ENCODE measurements at regions not wholly inside any gene's neighbourhood (a gene's known extent, or its start where the extent isn't known, plus 50 kb on each side); places are given as distances from the start of the nearest gene placed in this dataset.
"Not testable (repeated sequence)": the region's sequence is repeated elsewhere in the genome, so short reads cannot be mapped to it uniquely, and the experiment has no call there.

- ATAC-seq (ENCODE audit: low read depth), result no peak
- Histone ChIP-seq H3K4me3 (ENCODE audit: severe bottlenecking) (no peak overlapping the region), H3K9me3 (ENCODE audit: severe bottlenecking) (no peaks in the 10 kb centered on the region), H3K36me3 (ENCODE audit: low read depth) (no peaks in the 10 kb centered on the region), H3K27ac (ENCODE audit: poor library complexity, severe bottlenecking) (no peak overlapping the region), H3K27me3 (ENCODE audit: insufficient read depth, poor library complexity, severe bottlenecking) (no peaks in the 10 kb centered on the region), H3K4me1 (ENCODE audit: insufficient read depth, poor library complexity, severe bottlenecking) (no peaks in the 10 kb centered on the region)
- TF ChIP-seq, protein P1, sequence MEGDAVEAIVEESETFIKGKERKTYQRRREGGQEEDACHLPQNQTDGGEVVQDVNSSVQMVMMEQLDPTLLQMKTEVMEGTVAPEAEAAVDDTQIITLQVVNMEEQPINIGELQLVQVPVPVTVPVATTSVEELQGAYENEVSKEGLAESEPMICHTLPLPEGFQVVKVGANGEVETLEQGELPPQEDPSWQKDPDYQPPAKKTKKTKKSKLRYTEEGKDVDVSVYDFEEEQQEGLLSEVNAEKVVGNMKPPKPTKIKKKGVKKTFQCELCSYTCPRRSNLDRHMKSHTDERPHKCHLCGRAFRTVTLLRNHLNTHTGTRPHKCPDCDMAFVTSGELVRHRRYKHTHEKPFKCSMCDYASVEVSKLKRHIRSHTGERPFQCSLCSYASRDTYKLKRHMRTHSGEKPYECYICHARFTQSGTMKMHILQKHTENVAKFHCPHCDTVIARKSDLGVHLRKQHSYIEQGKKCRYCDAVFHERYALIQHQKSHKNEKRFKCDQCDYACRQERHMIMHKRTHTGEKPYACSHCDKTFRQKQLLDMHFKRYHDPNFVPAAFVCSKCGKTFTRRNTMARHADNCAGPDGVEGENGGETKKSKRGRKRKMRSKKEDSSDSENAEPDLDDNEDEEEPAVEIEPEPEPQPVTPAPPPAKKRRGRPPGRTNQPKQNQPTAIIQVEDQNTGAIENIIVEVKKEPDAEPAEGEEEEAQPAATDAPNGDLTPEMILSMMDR (IDR thresholded peaks at IDR 0.05; ENCODE audit: poor library complexity, severe bottlenecking), result no peak
- no peak for DNase-seq (ENCODE audit: low spot score)
Observed at GRCh38 chr15:70587896-70588567, 175.3 kb downstream of the UACA start.

DNA sequence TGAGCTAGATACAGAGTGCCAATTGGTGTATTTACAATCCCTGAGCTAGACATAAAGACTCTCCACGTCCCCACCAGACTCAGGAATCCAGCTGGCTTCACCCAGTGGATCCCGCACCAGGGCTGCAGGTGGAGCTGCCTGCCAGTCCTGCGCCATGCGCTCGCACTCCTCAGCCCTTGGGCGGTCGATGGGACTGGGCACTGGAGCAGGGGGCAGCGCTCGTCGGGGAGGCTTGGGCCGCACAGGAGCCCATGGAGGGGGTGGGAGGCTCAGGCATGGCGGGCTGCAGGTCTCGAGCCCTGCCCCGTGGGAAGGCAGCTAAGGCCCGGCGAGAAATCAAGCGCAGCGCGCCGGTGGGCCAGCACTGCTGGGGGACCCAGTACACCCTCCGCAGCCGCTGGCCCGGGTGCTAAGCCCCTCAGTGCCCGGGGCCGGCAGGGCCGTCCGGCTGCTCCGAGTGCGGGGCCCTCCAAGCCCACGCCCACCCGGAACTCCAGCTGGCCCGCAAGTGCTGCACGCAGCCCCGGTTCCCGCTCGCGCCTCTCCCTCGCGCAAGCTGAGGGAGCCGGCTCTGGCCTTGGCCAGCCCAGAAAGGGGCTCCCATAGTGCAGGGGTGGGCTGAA lies 176.2 kb downstream of the UACA start:
- not testable (repeated sequence) for H3K27me3 ChIP-seq (ENCODE audit: insufficient read depth, poor library complexity, severe bottlenecking); H3K4me1 ChIP-seq (ENCODE audit: insufficient read depth, poor library complexity, severe bottlenecking); H3K36me3 ChIP-seq (ENCODE audit: low read depth); DNase-seq (ENCODE audit: low spot score); H3K9me3 ChIP-seq (ENCODE audit: severe bottlenecking); H3K4me3 ChIP-seq (ENCODE audit: severe bottlenecking); H3K27ac ChIP-seq (ENCODE audit: poor library complexity, severe bottlenecking); ATAC-seq (ENCODE audit: low read depth)

DNA sequence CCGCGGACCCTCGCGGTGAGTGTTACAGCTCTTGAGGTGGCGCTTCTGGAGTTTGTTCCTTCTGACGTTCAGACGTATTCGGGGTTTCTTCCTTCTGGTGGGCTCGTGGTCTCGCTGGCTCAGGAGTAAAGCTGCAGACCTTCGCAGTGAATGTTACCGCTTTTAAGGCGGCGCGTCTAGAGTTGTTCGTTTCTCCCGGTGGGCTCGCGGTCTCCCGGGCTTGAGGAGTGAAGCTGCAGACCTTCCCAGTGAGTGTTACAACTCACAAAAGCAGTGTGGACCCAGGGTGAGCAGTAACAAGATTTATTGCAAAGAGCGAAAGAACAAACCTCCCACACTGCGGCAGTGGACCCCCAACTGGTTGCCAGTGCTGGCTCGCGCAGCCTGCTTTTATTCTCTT lies 177.1 kb downstream of the UACA start:
- Histone ChIP-seq H3K27me3 (ENCODE audit: insufficient read depth, poor library complexity, severe bottlenecking) (no peaks in the 10 kb centered on the region), H3K4me1 (ENCODE audit: insufficient read depth, poor library complexity, severe bottlenecking) (no peaks in the 10 kb centered on the region), H3K4me3 (ENCODE audit: severe bottlenecking) (no peak overlapping the region), H3K27ac (ENCODE audit: poor library complexity, severe bottlenecking) (no peak overlapping the region), H3K9me3 (ENCODE audit: severe bottlenecking) (no peaks in the 10 kb centered on the region), H3K36me3 (ENCODE audit: low read depth) (no peaks in the 10 kb centered on the region)
- TF ChIP-seq, protein P1 (IDR thresholded peaks at IDR 0.05; ENCODE audit: poor library complexity, severe bottlenecking), result no peak
- no peak for DNase-seq (ENCODE audit: low spot score)
- ATAC-seq (ENCODE audit: low read depth), result no peak

- ATAC-seq (ENCODE audit: low read depth) (no peak), DNase-seq (ENCODE audit: low spot score) (no peak)
- Histone ChIP-seq H3K36me3 (ENCODE audit: low read depth) (no peaks in the 10 kb centered on the region), H3K4me3 (ENCODE audit: severe bottlenecking) (no peak overlapping the region), H3K27me3 (ENCODE audit: insufficient read depth, poor library complexity, severe bottlenecking) (no peaks in the 10 kb centered on the region), H3K27ac (ENCODE audit: poor library complexity, severe bottlenecking) (no peak overlapping the region), H3K4me1 (ENCODE audit: insufficient read depth, poor library complexity, severe bottlenecking) (no peaks in the 10 kb centered on the region), H3K9me3 (ENCODE audit: severe bottlenecking) (no peaks in the 10 kb centered on the region)
- TF ChIP-seq, protein P1 (IDR thresholded peaks at IDR 0.05; ENCODE audit: poor library complexity, severe bottlenecking), result no peak
Observed at GRCh38 chr15:70585707-70586034, 177.7 kb downstream of the UACA start.

DNA sequence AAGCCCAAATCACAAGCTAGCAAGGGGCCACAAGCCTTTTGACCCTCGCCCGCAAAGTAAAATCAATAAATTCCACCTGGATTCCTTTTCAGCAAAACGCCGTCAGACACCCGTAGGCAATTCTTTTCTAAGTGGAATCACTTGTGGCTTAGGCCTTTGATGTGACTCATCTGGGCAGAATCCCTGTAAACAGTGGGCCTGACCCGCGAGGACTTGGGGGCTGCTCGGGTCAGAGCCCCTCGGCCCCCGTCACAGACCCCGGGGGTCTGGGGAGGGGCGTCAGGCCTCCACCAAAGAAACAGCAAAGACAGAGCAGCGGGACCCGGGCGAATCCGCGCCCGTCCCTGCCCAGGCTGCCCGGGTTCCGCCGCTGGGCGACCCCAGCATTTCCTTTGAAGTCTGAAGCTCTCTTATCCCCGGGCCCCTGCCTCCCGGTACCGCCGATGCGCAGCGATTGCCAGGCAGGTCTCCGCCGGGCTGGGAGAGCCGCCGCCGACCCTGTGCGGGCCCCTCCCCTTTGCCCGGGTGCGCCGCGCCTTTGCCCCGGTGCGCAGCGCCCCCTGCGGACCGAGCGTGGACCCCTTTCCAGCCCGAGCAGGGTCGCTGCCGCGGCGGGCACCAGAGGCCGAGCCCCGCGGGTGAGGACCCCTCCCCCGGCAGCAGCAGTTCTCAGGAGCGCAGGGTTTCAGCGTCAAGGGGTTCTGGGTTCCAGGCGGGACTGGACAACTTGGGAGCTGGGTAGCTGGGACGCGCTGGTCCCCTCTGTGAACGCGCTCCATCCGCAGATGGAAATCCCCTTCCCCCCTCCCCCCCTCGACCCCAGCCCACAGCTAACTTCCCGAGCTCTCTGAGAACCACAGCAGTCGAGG lies 178.3 kb downstream of the UACA start:
- no peak for DNase-seq (ENCODE audit: low spot score)

More for the DNA sequence above, 178.3 kb downstream of the UACA start:
- peak; percentile 77 for ATAC-seq (ENCODE audit: low read depth)
- H3K9me3 ChIP-seq (ENCODE audit: severe bottlenecking), result no peaks in the 10 kb centered on the region
- H3K4me1 ChIP-seq (ENCODE audit: insufficient read depth, poor library complexity, severe bottlenecking), result no peaks in the 10 kb centered on the region
- H3K27me3 ChIP-seq (ENCODE audit: insufficient read depth, poor library complexity, severe bottlenecking), result no peaks in the 10 kb centered on the region
- TF ChIP-seq, protein P1 (IDR thresholded peaks at IDR 0.05; ENCODE audit: poor library complexity, severe bottlenecking), result peak; percentile 90
- no peak overlapping the region for H3K27ac ChIP-seq (ENCODE audit: poor library complexity, severe bottlenecking)
- peak overlapping the region; percentile 23 for H3K4me3 ChIP-seq (ENCODE audit: severe bottlenecking)
- H3K36me3 ChIP-seq (ENCODE audit: low read depth), result no peaks in the 10 kb centered on the region
